ENCODE measurements at regions not wholly inside any gene's neighbourhood (a gene's known extent, or its start where the extent isn't known, plus 50 kb on each side); places are given as distances from the start of the nearest gene placed in this dataset.

GRCh38 chr20:48544402-48545339 is 283.1 kb downstream of the PREX1 start:
- TF ChIP-seq CTCF (CRISPR knock-in tag; IDR thresholded peaks at IDR 0.05) (peak; percentile 55), ZBTB4 (CRISPR knock-in tag; IDR thresholded peaks at IDR 0.05; ENCODE audit: borderline replicate concordance) (no peak), MZF1 (CRISPR knock-in tag; IDR thresholded peaks at IDR 0.05; ENCODE audit: borderline replicate concordance) (no peak), FOSL1 (CRISPR knock-in tag; IDR thresholded peaks at IDR 0.05; ENCODE audit: borderline replicate concordance) (no peak), ZBTB26 (CRISPR knock-in tag; IDR thresholded peaks at IDR 0.05; ENCODE audit: borderline replicate concordance) (no peak), AFF4 (CRISPR knock-in tag; IDR thresholded peaks at IDR 0.05) (no peak), POLR2AphosphoS5 (IDR thresholded peaks at IDR 0.05; ENCODE audit: low read depth, low read length) (no peak)
